ENCODE measurements at regions not wholly inside any gene's neighbourhood (a gene's known extent, or its start where the extent isn't known, plus 50 kb on each side); places are given as distances from the start of the nearest gene placed in this dataset.

DNA sequence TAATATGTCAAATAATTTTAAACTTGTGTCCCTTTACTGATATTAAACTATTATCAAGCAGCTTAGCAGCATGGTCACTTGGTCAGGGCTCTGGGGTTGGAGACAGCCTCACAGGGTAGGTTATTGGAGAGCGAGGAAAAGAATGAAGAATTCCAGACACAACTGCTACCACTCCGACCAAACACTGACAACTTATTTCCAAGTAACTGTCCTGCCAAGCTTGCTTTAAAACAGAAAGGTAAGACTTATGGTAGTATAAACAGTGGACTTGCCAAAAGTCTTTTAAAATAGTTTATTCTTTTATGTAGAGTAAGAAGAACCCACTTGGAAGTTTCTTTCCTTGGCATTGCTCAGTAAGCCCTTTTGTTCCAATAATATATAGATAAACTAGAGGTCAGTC is 364.1 kb downstream of the DEPDC1B start:
- H3K36me3 Mint-ChIP-seq (ENCODE audit: insufficient read depth in 1 of 3, low read depth in 3 of 3), result no peaks in the 10 kb centered on the region
- H3K27ac Mint-ChIP-seq, result no peak overlapping the region
- no peak overlapping the region for H3K4me3 Mint-ChIP-seq
- no peak overlapping the region for H3K18ac ChIP-seq (ENCODE audit: insufficient read length, low read depth, low read length)
- no peak overlapping the region for H3K27ac ChIP-seq (ENCODE audit: insufficient read length, low read depth, low read length)
- no peak overlapping the region for H2BK12ac ChIP-seq (ENCODE audit: insufficient read length, low read depth, low read length)
- no peak overlapping the region for H3K14ac ChIP-seq (ENCODE audit: insufficient read depth, low read length)
- no peaks in the 10 kb centered on the region; the same call in 1 of the 2 replicates for H3K79me2 ChIP-seq (ENCODE audit: insufficient read depth, low read length)
- no peak overlapping the region for H2BK5ac ChIP-seq (ENCODE audit: insufficient read length, low read length)
- no peak overlapping the region for H2BK20ac ChIP-seq (ENCODE audit: low read depth, low read length, poor library complexity, severe bottlenecking)
- H3K9ac ChIP-seq (ENCODE audit: extremely low read depth, insufficient read length, low read length), result no peak overlapping the region
- no peak overlapping the region for H3K56ac ChIP-seq (ENCODE audit: insufficient read length, low read depth, low read length)
- no peak overlapping the region for H4K91ac ChIP-seq (ENCODE audit: insufficient read length, low read depth, low read length)
- H3K23me2 ChIP-seq (ENCODE audit: insufficient read length, low read depth, low read length, poor library complexity, severe bottlenecking), result no peaks in the 10 kb centered on the region
- H3K4ac ChIP-seq (ENCODE audit: low read depth, low read length), result no peak overlapping the region
- H3K4me1 ChIP-seq (ENCODE audit: insufficient read depth, low read length), result no peaks in the 10 kb centered on the region
- no peaks in the 10 kb centered on the region for H3K9me3 Mint-ChIP-seq
- no peak overlapping the region for H4K8ac ChIP-seq (replicated peaks; ENCODE audit: insufficient read length, low read depth, low read length)
- H3K4me2 ChIP-seq (ENCODE audit: insufficient read depth, insufficient read length, low read length), result no peak overlapping the region
- H2AFZ ChIP-seq (ENCODE audit: low read length), result no peak overlapping the region
- H3K79me1 ChIP-seq (ENCODE audit: insufficient read depth, low read depth, low read length, poor library complexity, severe bottlenecking), result no peaks in the 10 kb centered on the region
- no peak for DNase-seq
- H3K27me3 ChIP-seq (ENCODE audit: insufficient read depth, low read length), result no peaks in the 10 kb centered on the region
- TF ChIP-seq, protein P1, sequence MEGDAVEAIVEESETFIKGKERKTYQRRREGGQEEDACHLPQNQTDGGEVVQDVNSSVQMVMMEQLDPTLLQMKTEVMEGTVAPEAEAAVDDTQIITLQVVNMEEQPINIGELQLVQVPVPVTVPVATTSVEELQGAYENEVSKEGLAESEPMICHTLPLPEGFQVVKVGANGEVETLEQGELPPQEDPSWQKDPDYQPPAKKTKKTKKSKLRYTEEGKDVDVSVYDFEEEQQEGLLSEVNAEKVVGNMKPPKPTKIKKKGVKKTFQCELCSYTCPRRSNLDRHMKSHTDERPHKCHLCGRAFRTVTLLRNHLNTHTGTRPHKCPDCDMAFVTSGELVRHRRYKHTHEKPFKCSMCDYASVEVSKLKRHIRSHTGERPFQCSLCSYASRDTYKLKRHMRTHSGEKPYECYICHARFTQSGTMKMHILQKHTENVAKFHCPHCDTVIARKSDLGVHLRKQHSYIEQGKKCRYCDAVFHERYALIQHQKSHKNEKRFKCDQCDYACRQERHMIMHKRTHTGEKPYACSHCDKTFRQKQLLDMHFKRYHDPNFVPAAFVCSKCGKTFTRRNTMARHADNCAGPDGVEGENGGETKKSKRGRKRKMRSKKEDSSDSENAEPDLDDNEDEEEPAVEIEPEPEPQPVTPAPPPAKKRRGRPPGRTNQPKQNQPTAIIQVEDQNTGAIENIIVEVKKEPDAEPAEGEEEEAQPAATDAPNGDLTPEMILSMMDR (conservative IDR thresholded peaks at IDR 0.05), result no peak
- no peaks in the 10 kb centered on the region for H3K27me3 Mint-ChIP-seq (ENCODE audit: low read depth)
- no peak overlapping the region for H3K23ac ChIP-seq (ENCODE audit: insufficient read length, low read depth, low read length)
- H2BK120ac ChIP-seq (ENCODE audit: low read depth, low read length, poor library complexity, severe bottlenecking), result no peak overlapping the region
- no peak overlapping the region for H2AK5ac ChIP-seq (ENCODE audit: insufficient read length, low read length)
- H3K9me3 ChIP-seq (ENCODE audit: control insufficient read depth, low read depth, low read length), result no peaks in the 10 kb centered on the region
- no peaks in the 10 kb centered on the region for H4K20me1 ChIP-seq (ENCODE audit: control insufficient read depth, insufficient read depth, insufficient read length)
- peaks cover 4 to 5% of the 10 kb centered on the region in 2 experiments; a peak in 3 of 4 replicates for H3K4me1 Mint-ChIP-seq
- no peak overlapping the region for H2BK15ac ChIP-seq (ENCODE audit: low read depth, low read length)
- no peak overlapping the region for H4K5ac ChIP-seq (ENCODE audit: insufficient read length, low read depth, low read length)
- no CpG with 5 or more reads among the region's 2 CpGs for WGBS (ENCODE audit: extremely low coverage, insufficient read length, low lambda C conversion rate)
- H3T11ph ChIP-seq (ENCODE audit: low read length), result no peak overlapping the region

Measured in H9 (cell line).